Loucy (cell line): ENCODE measurements at regions not wholly inside any gene's neighbourhood (a gene's known extent, or its start where the extent isn't known, plus 50 kb on each side); places are given as distances from the start of the nearest gene placed in this dataset.
"Not testable (repeated sequence)": the region's sequence is repeated elsewhere in the genome, so short reads cannot be mapped to it uniquely, and the experiment has no call there.

Source experiments
- H2AFZ ChIP-seq: fragments of 200-600 bp; sonication (generic); 2 replicates; pipeline ENCODE4 v1.6.0; 2016; ENCODE audit warnings: antibody characterized with exemption, mild to moderate bottlenecking, low read length, moderate library complexity
- H3F3A ChIP-seq: fragments of 200-600 bp; 2 replicates; pipeline ENCODE4 v1.6.0; 2016; ENCODE audit warnings: antibody characterized with exemption, low read depth, mild to moderate bottlenecking
- H3K27me3 ChIP-seq: fragments of 200-600 bp; sonication (generic); 2 replicates; pipeline ENCODE4 v1.6.1; 2014; ENCODE audit warnings: low read length, mild to moderate bottlenecking; ENCODE audit not compliant: insufficient read depth, poor library complexity, severe bottlenecking
- H3K36me3 ChIP-seq: fragments of 200-600 bp; sonication (generic); 2 replicates; pipeline ENCODE4 v1.6.1; 2016; ENCODE audit warnings: low read length; ENCODE audit not compliant: insufficient read depth
- H3K4me1 ChIP-seq: fragments of 200-600 bp; sonication (generic); 2 replicates; pipeline ENCODE4 v1.5.1; 2014; ENCODE audit warnings: low read length, mild to moderate bottlenecking; ENCODE audit not compliant: insufficient read depth, poor library complexity, severe bottlenecking
- H3K4me2 ChIP-seq: fragments of 200-600 bp; sonication (generic); 2 replicates; pipeline ENCODE4 v1.6.0; 2014; ENCODE audit warnings: antibody characterized with exemption, low read length, low read depth, mild to moderate bottlenecking; ENCODE audit not compliant: poor library complexity, severe bottlenecking
- H3K4me3 ChIP-seq: fragments of 200-600 bp; sonication (generic); 2 replicates; pipeline ENCODE4 v1.5.1; 2014; ENCODE audit warnings: low read length, mild to moderate bottlenecking, mixed read lengths; ENCODE audit not compliant: poor library complexity, severe bottlenecking
- H3K79me2 ChIP-seq: fragments of 200-600 bp; sonication (generic); 2 replicates; pipeline ENCODE4 v1.6.1; 2014; ENCODE audit warnings: low read length; ENCODE audit not compliant: insufficient read depth
- H3K9ac ChIP-seq: fragments of 200-600 bp; sonication (generic); 2 replicates; pipeline ENCODE4 v1.6.0; 2014; ENCODE audit warnings: mild to moderate bottlenecking, low read depth, low read length, moderate library complexity; ENCODE audit not compliant: poor library complexity, severe bottlenecking
- H3K9me2 ChIP-seq: fragments of 200-600 bp; sonication (generic); replicated peaks from 2 replicates; pipeline ENCODE4 v1.6.1; 2016; ENCODE audit warnings: low read depth, low read length, mixed read lengths
- H3K9me3 ChIP-seq: fragments of 200-600 bp; sonication (generic); 2 replicates; pipeline ENCODE4 v1.6.1; 2014; ENCODE audit warnings: mild to moderate bottlenecking, antibody characterized with exemption, low read length, low read depth; ENCODE audit not compliant: insufficient read depth
- H4K20me1 ChIP-seq: fragments of 200-600 bp; sonication (generic); 2 replicates; pipeline ENCODE4 v1.6.0; 2014; ENCODE audit warnings: antibody characterized with exemption, low read length, mild to moderate bottlenecking; ENCODE audit not compliant: insufficient read depth, poor library complexity, severe bottlenecking
- CTCF ChIP-seq: fragments of 200-600 bp; sonication (generic); conservative IDR thresholded peaks from 2 replicates; pipeline ENCODE4 v1.5.1; 2014; ENCODE audit warnings: mild to moderate bottlenecking, antibody characterized with exemption, low read length
- EZH2phosphoT487 ChIP-seq: fragments of 200-600 bp; IDR thresholded peaks from 2 replicates; pipeline ENCODE4 v1.6.1; 2018; ENCODE audit warnings: antibody characterized with exemption, mild to moderate bottlenecking, moderate library complexity, borderline replicate concordance

GRCh38 chr20:43328697-43329096 is 129.0 kb upstream of the SRSF6 start:
- Histone ChIP-seq H4K20me1 (no peaks in the 10 kb centered on the region), H3K9me2 (no peaks in the 10 kb centered on the region), H3K36me3 (no peaks in the 10 kb centered on the region), H3K9me3 (peaks cover 2% of the 10 kb centered on the region; the same call in 1 of the 2 replicates), H3K4me1 (no peaks in the 10 kb centered on the region), H3K4me3 (no peak overlapping the region), H3K79me2 (no peaks in the 10 kb centered on the region), H3K9ac (no peak overlapping the region), H2AFZ (no peak overlapping the region), H3K27me3 (no peaks in the 10 kb centered on the region), H3K4me2 (no peak overlapping the region), H3F3A (no peaks in the 10 kb centered on the region)
- TF ChIP-seq EZH2phosphoT487 (no peak), CTCF (no peak)

DNA sequence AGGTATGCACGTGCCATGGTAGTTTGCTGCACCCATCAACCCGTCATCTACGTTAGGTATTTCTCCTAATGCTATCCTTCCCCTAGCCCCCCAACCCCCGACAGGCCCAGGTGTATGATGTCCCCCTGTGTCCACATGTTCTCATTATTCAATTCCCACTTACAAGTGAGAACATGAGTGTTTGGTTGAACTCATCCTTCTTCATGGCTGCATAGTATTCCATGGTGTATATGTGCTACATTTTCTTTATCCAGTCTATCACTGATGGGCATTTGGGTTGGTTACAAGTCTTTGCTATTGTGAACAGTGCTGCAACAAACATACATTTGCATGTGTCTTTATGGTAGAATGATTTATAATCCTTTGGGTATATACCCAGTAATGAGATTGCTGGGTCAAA is 130.5 kb upstream of the SRSF6 start:
- not testable (repeated sequence) for H3K27me3 ChIP-seq, H2AFZ ChIP-seq, H4K20me1 ChIP-seq, H3K4me3 ChIP-seq, H3K79me2 ChIP-seq, H3K9me3 ChIP-seq, H3K9ac ChIP-seq, H3F3A ChIP-seq, H3K4me1 ChIP-seq, H3K9me2 ChIP-seq, H3K36me3 ChIP-seq, H3K4me2 ChIP-seq

DNA sequence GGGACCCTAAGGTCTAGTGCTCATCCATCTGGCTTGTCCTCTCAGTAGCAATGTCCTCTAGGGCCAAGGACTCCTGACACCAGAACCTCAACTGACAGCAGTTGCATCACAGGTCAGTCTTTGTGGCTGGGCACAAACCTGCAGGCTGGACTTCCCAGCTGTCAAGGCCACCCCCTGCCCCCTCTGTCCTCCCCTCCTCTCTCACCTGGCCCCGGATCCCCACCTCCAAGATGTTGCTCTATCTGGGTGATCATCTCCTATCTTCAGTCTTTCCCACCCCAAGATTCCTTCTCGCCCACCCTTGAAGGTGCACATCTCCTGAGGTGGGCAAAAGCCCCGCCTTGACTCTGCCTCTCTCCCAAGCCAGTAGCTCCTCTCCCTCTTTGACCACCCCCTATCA is 131.8 kb upstream of the SRSF6 start:
- no peaks in the 10 kb centered on the region for H3K79me2 ChIP-seq
- TF ChIP-seq EZH2phosphoT487 (no peak), CTCF (no peak)

GRCh38 chr20:43323592-43323991 is 133.9 kb upstream of the PTPRT start:
- Histone ChIP-seq H4K20me1 (no peaks in the 10 kb centered on the region), H3K27me3 (no peaks in the 10 kb centered on the region), H3F3A (no peaks in the 10 kb centered on the region), H3K4me2 (no peak overlapping the region), H3K9ac (no peak overlapping the region), H3K4me3 (no peak overlapping the region), H3K79me2 (no peaks in the 10 kb centered on the region), H3K9me3 (peaks cover 2% of the 10 kb centered on the region; the same call in 1 of the 2 replicates), H3K4me1 (no peaks in the 10 kb centered on the region), H3K9me2 (no peaks in the 10 kb centered on the region), H2AFZ (no peak overlapping the region), H3K36me3 (no peaks in the 10 kb centered on the region)
- TF ChIP-seq EZH2phosphoT487 (no peak), CTCF (no peak)

More for the DNA sequence above, 131.8 kb upstream of the SRSF6 start:
- no peaks in the 10 kb centered on the region for H3K9me2 ChIP-seq
- peaks cover 2% of the 10 kb centered on the region; the same call in 1 of the 2 replicates for H3K9me3 ChIP-seq
- no peaks in the 10 kb centered on the region for H3F3A ChIP-seq
- no peaks in the 10 kb centered on the region for H3K36me3 ChIP-seq
- no peaks in the 10 kb centered on the region for H3K27me3 ChIP-seq
- H3K4me1 ChIP-seq: no peaks in the 10 kb centered on the region
- no peak overlapping the region for H3K9ac ChIP-seq
- H3K4me2 ChIP-seq: no peak overlapping the region
- no peak overlapping the region for H3K4me3 ChIP-seq
- no peaks in the 10 kb centered on the region for H4K20me1 ChIP-seq
- H2AFZ ChIP-seq: no peak overlapping the region
